ENCODE measurements at regions not wholly inside any gene's neighbourhood (a gene's known extent, or its start where the extent isn't known, plus 50 kb on each side); places are given as distances from the start of the nearest gene placed in this dataset.

GRCh38 chr4:143768007-143768591 lies 67.6 kb upstream of the FREM3 start:
- TF ChIP-seq ESRRA (IDR thresholded peaks at IDR 0.05; ENCODE audit: low read length): no peak
- no peak for TF ChIP-seq E2F4 (IDR thresholded peaks at IDR 0.05; ENCODE audit: low read depth, low read length)
- TF ChIP-seq, protein P1, sequence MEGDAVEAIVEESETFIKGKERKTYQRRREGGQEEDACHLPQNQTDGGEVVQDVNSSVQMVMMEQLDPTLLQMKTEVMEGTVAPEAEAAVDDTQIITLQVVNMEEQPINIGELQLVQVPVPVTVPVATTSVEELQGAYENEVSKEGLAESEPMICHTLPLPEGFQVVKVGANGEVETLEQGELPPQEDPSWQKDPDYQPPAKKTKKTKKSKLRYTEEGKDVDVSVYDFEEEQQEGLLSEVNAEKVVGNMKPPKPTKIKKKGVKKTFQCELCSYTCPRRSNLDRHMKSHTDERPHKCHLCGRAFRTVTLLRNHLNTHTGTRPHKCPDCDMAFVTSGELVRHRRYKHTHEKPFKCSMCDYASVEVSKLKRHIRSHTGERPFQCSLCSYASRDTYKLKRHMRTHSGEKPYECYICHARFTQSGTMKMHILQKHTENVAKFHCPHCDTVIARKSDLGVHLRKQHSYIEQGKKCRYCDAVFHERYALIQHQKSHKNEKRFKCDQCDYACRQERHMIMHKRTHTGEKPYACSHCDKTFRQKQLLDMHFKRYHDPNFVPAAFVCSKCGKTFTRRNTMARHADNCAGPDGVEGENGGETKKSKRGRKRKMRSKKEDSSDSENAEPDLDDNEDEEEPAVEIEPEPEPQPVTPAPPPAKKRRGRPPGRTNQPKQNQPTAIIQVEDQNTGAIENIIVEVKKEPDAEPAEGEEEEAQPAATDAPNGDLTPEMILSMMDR (IDR thresholded peaks at IDR 0.05 in 2 of 3, conservative IDR thresholded peaks at IDR 0.05 in 1 of 3; ENCODE audit: control insufficient read depth in 2 of 3, extremely low read depth in 1 of 3, insufficient read depth in 1 of 3, low read depth in 3 of 3, low read length in 3 of 3): no peak
- TF ChIP-seq FOXK2 (IDR thresholded peaks at IDR 0.05): no peak
- TF ChIP-seq RELA (IDR thresholded peaks at IDR 0.05; ENCODE audit: borderline replicate concordance, partially characterized antibody): no peak
- no peak for TF ChIP-seq E2F8 (IDR thresholded peaks at IDR 0.05; ENCODE audit: low read depth, partially characterized antibody)

All from GM12878 (cell line).